HL-60/S4 treated with retinoic acid at 250 ng/mL for 4 days and 3 days (cell line): ENCODE measurements at regions not wholly inside any gene's neighbourhood (a gene's known extent, or its start where the extent isn't known, plus 50 kb on each side); places are given as distances from the start of the nearest gene placed in this dataset.

Experiments used
- in situ Hi-C: fragments of 300-500 bp; cut with MboI; formaldehyde crosslinking; loops from 2 replicates; pipeline ENCODE4 v1.7.0; 2022; ENCODE audit warnings: low sequenced_read_pairs

DNA sequence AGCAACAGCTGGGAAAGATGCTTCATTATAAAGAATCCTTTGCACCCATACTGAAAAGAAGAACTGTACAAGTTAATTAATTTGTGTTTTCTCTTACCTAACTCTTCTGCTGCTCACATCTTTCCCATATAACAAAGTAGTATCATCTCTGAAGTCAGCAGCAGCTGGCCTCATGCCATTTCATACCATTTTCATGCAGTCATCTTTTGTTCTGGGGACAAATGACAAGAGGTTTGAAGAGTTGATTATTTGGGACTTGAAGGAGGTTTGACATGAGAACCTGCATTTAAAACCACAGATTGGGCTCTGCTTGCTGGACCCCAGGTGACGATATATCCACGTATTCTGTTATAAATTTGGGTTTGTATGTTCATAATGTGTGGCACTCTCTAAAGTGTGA lies 430.3 kb downstream of the SPRY1 start:
- in situ Hi-C loops = no loop called here

DNA sequence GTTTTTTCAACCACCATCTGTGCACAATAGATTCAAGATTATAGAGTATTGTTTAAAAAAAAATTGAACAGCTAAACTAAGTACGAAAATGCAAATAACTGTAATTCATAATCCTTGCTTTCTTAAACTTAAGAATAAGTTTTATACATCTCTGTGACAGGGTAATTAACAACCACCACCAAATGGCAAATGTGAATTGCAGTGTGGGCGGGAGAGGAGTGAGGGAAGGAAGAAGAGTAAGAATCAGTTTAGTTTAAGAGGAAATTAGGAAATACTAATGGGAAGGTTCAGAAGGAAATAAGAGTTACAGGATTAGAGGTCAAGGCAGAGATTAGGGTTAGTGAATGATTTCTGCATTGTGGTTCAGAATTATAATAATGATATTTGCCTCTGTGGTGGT lies 430.9 kb downstream of the SPRY1 start:
- in situ Hi-C loops = no loop called here

- in situ Hi-C loops = no loop called here
These were observed 434.3 kb downstream of the SPRY1 start for GRCh38 chr4:123830930-123831329.

- in situ Hi-C loops = no loop called here
These were observed 435.8 kb downstream of the SPRY1 start for GRCh38 chr4:123832173-123833026.

DNA sequence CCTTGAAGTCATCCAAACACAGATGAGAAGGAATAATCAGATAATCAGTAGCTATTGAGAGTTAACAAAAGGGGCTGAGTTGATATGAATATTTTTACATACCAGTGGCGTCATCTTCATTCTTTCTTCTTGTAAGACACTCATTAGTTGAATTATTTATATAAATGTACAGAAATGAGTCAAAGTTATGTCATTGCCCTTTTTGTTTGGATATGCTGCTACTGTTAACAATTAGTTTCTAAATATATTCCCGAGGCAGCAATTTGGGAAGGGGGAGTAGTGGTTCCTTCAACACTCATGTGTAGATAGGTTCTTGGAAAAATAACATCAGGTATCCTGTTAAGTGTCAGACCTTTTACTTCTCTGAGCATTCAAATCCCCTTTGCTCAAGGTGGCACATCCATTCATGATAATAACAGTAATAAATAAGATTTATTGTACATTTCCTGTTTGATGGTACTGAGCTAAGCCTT lies 436.6 kb downstream of the SPRY1 start:
- in situ Hi-C loops = no loop called here

- in situ Hi-C loops = no loop called here
These were observed 439.4 kb downstream of the SPRY1 start for GRCh38 chr4:123835831-123836590.

DNA sequence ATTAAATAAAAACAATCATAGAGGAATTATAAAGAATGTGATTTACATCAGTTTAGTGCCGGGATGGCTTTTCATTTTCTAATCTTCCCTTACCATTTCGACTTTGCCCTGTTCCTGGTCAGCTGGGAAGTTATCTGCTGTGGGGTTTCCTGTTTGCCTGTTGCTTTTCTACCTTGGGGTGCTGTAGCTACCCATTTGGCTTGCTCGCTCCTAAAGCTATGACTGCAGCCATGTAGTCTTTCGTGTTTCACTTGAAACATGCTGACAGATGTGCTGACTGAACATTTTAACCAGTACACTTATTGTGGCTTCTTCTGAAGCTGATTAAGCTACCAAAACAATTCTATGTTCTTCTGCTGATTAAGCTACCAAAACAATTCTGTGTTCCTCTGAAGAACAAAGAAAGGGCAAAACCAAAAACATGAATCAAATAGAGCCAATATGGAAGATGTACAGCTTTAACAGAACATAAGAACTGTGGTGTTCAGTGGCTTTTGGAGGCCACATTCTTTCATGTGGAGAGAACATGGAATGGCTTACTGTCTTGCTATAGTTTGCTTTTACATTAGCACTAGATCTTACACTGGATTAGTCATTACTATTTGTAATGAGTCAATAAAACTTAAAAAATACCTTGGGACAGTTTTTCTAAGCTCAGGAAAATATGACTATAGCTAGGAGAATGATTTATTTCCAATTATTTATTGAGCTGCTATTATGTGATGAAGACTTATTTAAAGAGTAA lies 440.4 kb downstream of the SPRY1 start:
- in situ Hi-C loops = no loop called here

DNA sequence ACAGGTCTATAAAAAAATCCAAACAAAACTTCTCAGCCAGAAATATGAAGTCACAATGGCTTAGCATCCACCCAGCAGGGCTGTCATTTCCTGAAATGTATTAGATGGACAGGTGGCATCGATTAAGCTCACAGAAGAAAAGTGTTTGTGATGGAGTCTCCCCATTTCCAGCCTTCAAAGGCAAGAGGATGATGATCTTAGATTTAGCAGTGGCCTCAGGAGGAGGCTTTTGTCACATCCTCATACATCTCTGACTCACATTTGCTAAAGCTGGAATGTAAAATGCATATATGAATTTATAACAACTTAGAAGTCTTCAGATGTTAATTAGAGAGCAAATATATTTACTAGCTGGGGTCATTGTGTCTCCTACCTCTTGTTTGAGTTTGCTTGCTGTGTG lies 441.9 kb downstream of the SPRY1 start:
- in situ Hi-C loops = no loop called here

GRCh38 chr4:123840197-123840596 lies 443.6 kb downstream of the SPRY1 start:
- in situ Hi-C loops = no loop called here

DNA sequence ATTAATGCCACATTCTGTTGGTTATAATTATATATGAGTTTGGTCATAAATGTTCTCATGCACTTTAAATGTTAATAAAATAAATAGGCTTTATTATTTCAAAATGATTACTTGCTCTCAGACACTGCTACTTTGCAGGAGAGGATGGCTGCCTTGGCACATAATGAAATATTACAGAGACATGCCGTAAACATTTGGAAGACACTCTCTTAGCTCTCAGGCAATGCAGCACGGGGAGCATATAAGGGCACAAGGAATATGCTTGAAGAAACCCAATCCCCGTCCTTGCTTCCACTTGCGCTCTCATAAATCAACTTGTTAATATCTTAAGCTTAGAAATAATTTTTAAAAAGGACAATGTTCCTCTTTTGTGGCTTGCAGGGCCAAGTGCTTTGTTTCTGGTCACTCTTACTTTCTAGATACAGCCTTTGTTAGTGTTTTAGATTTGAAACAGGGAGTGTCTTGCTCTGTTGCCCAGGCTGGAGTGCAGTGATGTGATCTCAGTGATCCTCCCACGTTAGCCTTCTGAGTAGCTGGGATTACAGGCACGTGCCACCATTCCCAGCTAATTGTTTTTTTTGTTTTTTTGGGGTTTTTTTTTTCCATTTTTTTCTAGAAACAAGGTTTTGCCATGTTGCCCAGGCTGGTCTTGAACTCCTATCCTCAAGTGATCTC lies 445.0 kb downstream of the SPRY1 start:
- in situ Hi-C loops = no loop called here

- in situ Hi-C loops = no loop called here
These were observed 446.5 kb downstream of the SPRY1 start for GRCh38 chr4:123843137-123843536.

DNA sequence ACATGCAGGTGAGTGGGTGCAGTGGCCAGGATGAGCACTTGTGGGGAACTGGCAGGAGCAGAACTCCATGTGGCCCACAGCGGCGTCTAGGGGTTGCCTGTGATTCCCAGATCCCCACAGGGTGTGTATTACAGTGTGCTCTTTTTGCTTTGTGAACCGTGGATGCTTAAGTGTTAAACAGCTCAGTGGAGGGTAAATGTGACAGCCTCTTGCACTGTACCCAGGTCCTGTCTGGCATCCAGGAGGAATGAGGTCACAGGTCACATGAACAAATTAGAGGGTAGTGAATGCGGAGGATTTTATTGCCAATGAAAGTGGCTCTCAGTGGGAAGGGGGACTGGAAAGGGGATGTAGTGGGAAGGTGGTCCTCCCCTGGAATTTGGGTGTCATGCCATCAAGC lies 447.8 kb downstream of the SPRY1 start:
- in situ Hi-C loops = no loop called here

DNA sequence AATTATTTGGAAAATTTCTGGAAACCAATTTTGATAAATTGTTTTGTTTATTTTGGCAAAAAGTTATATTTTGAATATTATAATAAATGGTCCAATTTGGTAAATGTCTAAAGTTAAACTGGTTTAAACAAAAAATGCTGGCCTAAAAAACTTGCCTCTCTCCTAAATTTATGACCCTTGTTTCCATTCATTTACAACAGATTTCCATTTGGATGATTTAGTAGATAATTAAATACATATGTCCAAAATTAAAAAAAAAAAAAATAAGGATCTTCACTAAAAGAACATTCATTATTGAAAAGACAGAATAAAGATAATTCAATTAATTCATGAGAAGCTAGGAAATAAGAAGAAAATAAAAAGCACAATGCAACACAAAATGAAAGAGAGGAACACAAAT lies 449.5 kb downstream of the SPRY1 start:
- in situ Hi-C loops = no loop called here

DNA sequence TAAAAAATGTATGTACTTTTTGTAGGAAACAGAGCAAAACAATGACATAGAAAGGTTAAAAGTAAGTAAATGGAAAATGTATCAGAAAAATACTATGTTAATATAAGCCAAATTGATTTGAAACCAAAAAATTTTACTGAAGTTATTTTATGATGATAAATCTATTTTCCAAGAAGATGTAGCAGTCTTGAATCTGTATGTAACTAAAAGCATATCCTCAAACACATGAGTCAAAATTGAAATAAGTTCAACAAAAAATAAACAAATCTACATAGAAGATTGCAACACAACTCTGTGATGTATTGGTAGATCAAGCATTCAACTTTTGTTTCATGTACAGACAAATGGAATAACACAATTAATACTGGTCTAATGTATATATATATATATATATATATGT lies 450.0 kb downstream of the SPRY1 start:
- in situ Hi-C loops = no loop called here

- in situ Hi-C loops = no loop called here
These were observed 452.0 kb downstream of the SPRY1 start for GRCh38 chr4:123848606-123849005.

GRCh38 chr4:123849495-123849894 lies 452.9 kb downstream of the SPRY1 start:
- in situ Hi-C loops = no loop called here

DNA sequence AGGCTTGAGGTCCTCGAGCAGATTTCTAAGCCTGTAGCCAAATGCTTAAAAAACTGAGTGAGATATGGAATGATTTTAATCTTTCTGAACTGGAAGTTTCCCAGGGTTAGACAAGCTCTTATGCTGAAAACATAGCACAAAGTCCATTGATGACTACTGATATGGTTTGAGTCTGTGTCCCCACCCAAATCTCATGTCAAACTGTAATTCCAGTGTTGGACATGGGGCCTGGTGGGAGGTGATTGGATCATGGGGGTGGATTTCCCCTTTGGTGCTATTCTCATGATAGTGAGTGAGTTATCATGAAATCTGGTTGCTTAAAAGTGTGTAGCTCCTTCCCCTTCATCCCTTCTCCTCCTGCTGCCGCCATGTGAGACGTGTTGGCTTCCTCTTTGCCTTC lies 454.9 kb downstream of the SPRY1 start:
- in situ Hi-C loops = no loop called here

DNA sequence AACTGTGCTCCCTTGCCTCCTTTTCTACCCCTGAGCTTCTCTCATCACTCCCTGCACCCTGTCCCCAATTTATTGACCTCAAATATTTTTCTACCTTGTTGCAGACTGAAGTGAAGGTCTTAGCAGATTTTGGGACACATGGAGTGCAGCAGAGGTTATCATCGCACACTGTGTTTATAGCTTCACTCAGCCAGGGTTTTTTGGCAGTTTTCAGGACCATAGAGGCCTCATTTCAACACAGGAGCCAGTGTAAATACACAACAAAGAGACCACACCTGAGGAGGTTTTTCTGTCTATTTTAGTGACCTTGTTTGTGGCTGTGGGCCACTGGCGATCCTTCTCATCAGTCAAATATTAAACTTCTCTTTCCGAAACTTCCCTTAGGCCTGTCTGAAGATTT lies 457.1 kb downstream of the SPRY1 start:
- in situ Hi-C loops = no loop called here

- in situ Hi-C loops = no loop called here
These were observed 460.3 kb downstream of the SPRY1 start for GRCh38 chr4:123856689-123857545.

GRCh38 chr4:123858465-123858864 lies 461.9 kb downstream of the SPRY1 start:
- in situ Hi-C loops = no loop called here
